ENCODE measurements at regions not wholly inside any gene's neighbourhood (a gene's known extent, or its start where the extent isn't known, plus 50 kb on each side); places are given as distances from the start of the nearest gene placed in this dataset.

DNA sequence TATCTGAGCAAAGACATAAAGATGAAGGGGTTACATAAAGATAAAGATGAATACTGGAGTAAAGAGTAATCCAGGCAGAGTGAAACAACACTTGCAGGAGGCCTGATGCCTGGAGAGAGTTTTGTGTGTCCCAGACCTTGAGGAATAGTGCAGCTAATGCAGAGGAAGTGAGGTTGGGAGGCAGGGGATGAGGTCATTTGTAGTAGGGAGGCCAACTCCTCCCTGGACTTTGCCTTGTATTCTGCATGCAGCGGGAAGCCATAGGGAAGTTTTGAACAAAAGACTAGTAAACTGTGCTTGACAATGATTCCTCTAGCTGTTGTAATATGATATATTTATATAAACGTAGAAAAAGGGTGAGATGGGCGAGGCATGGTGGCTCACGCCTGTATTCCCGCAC lies 356.6 kb downstream of the KCNJ2 start:
- no peaks in the 10 kb centered on the region for H3K4me1 ChIP-seq (ENCODE audit: control insufficient read depth, insufficient read depth, low read length)
- no peak overlapping the region for H3K9ac ChIP-seq (ENCODE audit: low read length)
- no peak overlapping the region for H3K4me3 ChIP-seq (ENCODE audit: low read length)
- H3K36me3 ChIP-seq (ENCODE audit: control insufficient read depth, insufficient read depth, low read length) = no peaks in the 10 kb centered on the region
- no peak overlapping the region for H3K27ac ChIP-seq (ENCODE audit: low read depth, low read length)
- no peaks in the 10 kb centered on the region for H3K27me3 ChIP-seq (ENCODE audit: control insufficient read depth, insufficient read depth, low read length)

DNA sequence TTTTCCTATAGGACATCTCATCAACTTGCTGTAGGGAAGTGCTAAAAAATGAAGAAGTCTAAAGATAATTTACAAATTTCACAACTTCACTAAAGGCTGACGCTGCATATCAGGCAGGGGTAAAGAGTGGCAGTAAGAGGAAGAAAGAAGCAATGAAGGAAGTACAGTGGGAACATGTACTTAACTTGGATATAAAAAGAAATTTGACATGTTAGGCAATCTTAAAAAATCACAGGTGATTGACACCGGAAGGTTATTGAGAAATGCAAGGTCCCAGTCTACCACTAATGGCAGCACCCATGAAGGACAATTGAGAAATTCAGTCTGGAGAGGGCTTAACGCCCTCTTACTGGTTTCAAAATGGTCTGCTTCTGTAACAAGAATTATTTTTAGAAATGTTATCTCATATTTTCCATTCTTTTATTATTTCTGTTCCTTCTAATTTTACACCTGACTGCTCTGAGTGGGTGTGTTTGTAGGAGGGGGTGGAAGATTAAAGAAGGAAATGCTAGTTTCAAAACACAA lies 358.1 kb downstream of the KCNJ2 start:
- Histone ChIP-seq H3K9ac (ENCODE audit: low read length) (no peak overlapping the region), H3K4me1 (ENCODE audit: control insufficient read depth, insufficient read depth, low read length) (no peaks in the 10 kb centered on the region), H3K36me3 (ENCODE audit: control insufficient read depth, insufficient read depth, low read length) (no peaks in the 10 kb centered on the region), H3K27ac (ENCODE audit: low read depth, low read length) (no peak overlapping the region), H3K27me3 (ENCODE audit: control insufficient read depth, insufficient read depth, low read length) (no peaks in the 10 kb centered on the region), H3K4me3 (ENCODE audit: low read length) (no peak overlapping the region)

DNA sequence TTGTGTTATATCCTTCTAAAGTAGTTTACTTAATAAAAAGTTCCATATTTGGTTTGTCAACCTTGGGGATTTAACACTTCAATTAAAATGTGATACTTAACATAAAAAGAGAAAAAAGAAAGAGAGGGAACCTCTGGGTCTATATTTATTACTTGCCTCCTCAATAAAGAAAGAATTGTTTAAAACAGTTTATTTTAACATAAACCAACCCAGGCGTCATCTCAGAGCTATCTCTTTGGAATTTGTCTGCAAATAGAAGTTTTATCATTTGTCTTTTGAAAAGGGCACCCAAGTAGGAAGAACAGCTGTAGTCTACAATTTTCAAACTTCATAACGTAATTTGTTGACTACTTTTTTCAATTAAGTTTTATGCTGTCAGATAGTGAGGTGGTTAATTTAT lies 364.1 kb downstream of the KCNJ2 start:
- H3K9ac ChIP-seq (ENCODE audit: low read length) = no peak overlapping the region
- no peak overlapping the region for H3K27ac ChIP-seq (ENCODE audit: low read depth, low read length)
- no peaks in the 10 kb centered on the region for H3K36me3 ChIP-seq (ENCODE audit: control insufficient read depth, insufficient read depth, low read length)
- no peaks in the 10 kb centered on the region for H3K27me3 ChIP-seq (ENCODE audit: control insufficient read depth, insufficient read depth, low read length)
- no peak overlapping the region for H3K4me3 ChIP-seq (ENCODE audit: low read length)
- no peaks in the 10 kb centered on the region for H3K4me1 ChIP-seq (ENCODE audit: control insufficient read depth, insufficient read depth, low read length)

DNA sequence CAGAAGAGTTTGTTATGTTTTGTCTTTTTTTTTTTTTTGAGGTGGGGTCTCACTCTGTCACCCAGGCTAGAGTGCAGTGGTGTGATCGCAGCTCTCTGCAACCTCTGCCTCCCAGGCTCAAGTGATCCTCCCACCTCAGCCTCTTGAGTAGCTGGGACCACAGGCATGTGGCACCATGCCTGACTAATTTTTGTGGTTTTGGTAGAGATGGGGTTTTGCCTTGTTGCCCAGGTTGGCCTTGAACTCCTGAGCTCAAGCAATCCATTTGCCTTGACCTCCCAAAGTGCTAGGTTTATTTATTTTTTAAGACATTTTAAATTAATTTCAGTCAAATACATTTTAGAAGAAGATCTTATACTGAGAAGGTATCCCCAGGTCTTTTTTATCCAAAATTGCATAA lies 366.7 kb downstream of the KCNJ2 start:
- Histone ChIP-seq H3K9ac (ENCODE audit: low read length) (no peak overlapping the region), H3K27ac (ENCODE audit: low read depth, low read length) (no peak overlapping the region), H3K27me3 (ENCODE audit: control insufficient read depth, insufficient read depth, low read length) (no peaks in the 10 kb centered on the region), H3K4me3 (ENCODE audit: low read length) (no peak overlapping the region), H3K36me3 (ENCODE audit: control insufficient read depth, insufficient read depth, low read length) (no peaks in the 10 kb centered on the region), H3K4me1 (ENCODE audit: control insufficient read depth, insufficient read depth, low read length) (no peaks in the 10 kb centered on the region)

DNA sequence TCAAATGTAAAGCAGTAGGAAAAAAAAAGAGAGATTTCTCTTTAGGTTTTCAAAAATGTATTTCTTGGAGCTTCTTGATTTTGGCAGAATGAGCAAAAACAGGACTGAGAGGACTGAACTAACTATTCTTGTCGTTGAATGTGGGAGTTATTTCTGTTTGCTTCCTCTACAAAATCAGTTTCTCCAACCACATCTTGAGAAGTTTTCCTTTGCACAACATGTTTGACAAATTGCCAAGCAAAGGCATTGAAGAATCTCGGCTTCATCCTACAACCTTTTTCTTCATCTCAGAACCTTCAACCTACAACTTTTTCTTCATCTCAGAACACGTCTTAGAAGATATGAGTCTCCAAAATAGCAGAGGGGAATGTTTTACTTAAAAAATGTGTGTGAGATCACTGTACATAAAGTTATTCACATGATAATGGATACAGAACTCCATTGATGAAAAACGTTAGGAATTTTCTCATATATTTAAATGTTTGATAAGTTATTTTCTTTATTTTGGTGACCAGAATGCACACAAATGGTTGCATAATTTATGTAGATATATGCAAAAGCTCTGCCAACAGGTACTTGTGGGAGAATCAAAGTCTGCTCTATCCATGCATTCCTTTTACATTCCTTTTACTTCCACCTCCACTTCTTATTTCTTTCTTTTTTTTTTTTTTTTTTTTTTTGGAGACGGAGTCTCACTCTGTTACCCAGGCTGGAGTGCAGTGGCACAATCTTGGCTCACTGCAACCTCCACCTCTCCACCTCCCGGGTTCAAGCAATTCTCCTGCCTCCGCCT lies 370.0 kb downstream of the KCNJ2 start:
- Histone ChIP-seq H3K9ac (ENCODE audit: low read length) (no peak overlapping the region), H3K27ac (ENCODE audit: low read depth, low read length) (no peak overlapping the region), H3K4me1 (ENCODE audit: control insufficient read depth, insufficient read depth, low read length) (no peaks in the 10 kb centered on the region), H3K27me3 (ENCODE audit: control insufficient read depth, insufficient read depth, low read length) (no peaks in the 10 kb centered on the region), H3K36me3 (ENCODE audit: control insufficient read depth, insufficient read depth, low read length) (no peaks in the 10 kb centered on the region), H3K4me3 (ENCODE audit: low read length) (no peak overlapping the region)

DNA sequence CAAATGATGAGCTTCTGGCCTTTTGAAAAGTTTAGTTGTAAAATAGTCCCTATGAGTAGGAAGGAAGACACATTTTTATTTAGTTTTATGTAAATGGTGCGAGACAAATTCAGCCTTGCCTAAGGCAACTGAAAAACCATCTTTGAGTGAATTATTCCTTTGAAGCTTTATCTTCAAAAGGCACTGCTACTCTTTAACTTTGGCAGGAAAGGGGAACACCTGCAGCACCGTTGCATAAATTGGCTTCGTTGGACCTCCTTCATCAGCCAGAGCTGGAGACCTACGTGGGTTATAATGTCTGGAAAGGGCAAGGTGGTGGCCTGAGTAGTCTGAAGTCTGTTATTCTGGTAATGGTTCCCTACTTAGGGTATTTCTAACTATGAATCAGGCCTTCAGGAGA lies 373.5 kb downstream of the KCNJ2 start:
- no peak overlapping the region for H3K9ac ChIP-seq (ENCODE audit: low read length)
- H3K27ac ChIP-seq (ENCODE audit: low read depth, low read length) = no peak overlapping the region
- H3K27me3 ChIP-seq (ENCODE audit: control insufficient read depth, insufficient read depth, low read length) = no peaks in the 10 kb centered on the region
- H3K36me3 ChIP-seq (ENCODE audit: control insufficient read depth, insufficient read depth, low read length) = no peaks in the 10 kb centered on the region
- H3K4me1 ChIP-seq (ENCODE audit: control insufficient read depth, insufficient read depth, low read length) = no peaks in the 10 kb centered on the region
- no peak overlapping the region for H3K4me3 ChIP-seq (ENCODE audit: low read length)

DNA sequence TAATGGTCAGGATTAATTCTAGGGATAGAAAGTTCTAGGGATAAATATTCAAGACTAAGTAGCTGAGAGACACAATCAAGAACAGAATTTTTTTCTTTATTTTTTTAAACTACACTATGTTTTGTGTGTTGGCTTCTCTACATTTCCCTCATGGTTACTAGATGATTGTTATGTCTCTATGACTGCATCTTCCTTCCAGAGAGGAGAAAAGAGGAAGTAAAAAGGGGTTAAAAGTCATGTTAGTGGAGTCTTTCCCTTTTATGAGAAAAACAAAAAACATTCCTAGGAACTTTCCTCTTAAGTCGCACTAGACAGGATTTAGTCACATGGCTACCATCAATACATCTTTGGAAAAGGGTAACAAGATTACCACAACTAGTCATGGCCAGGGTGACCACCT lies 375.0 kb downstream of the KCNJ2 start:
- H3K36me3 ChIP-seq (ENCODE audit: control insufficient read depth, insufficient read depth, low read length) = no peaks in the 10 kb centered on the region
- no peak overlapping the region for H3K27ac ChIP-seq (ENCODE audit: low read depth, low read length)
- H3K4me3 ChIP-seq (ENCODE audit: low read length) = no peak overlapping the region
- no peaks in the 10 kb centered on the region for H3K27me3 ChIP-seq (ENCODE audit: control insufficient read depth, insufficient read depth, low read length)
- H3K9ac ChIP-seq (ENCODE audit: low read length) = no peak overlapping the region
- no peaks in the 10 kb centered on the region for H3K4me1 ChIP-seq (ENCODE audit: control insufficient read depth, insufficient read depth, low read length)

DNA sequence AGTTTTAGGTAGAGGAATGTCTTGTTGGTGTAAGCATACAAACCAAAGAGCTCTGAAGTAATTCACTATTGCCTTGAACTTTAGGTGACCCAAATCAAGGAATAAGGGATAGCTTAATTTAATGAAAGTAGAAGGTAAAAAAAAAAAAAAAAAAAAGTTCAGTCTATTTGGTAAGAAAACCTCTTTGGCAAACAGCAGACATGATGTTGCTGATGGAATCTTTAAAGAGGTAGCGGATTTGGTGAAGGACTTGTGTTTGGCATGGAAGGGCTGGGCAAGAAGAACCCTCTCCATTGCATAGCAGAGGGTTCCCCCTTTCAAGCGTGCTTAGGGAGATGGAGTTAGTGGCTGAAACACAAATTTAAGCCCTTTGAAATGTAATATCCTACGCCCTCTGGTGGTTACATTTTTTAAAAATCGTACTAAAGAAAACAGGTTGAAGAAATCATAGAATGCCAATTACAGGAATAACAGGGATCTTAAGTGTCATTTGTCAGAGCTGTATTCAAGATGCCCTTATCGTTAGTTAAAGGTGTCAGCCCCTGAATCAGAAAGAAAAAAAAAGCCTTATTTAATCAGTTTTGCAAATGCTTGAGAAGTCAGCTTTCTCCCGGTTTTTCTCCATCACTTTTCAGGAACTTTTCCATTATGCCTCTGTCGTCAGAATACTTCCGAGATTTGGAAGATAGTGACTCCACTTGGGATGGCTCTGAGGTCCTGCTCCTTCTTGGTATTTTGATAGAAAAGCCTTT lies 383.1 kb downstream of the KCNJ2 start:
- H3K4me1 ChIP-seq (ENCODE audit: control insufficient read depth, insufficient read depth, low read length) = no peaks in the 10 kb centered on the region
- H3K4me3 ChIP-seq (ENCODE audit: low read length) = no peak overlapping the region
- H3K27me3 ChIP-seq (ENCODE audit: control insufficient read depth, insufficient read depth, low read length) = no peaks in the 10 kb centered on the region
- H3K9ac ChIP-seq (ENCODE audit: low read length) = no peak overlapping the region
- H3K27ac ChIP-seq (ENCODE audit: low read depth, low read length) = no peak overlapping the region
- no peaks in the 10 kb centered on the region for H3K36me3 ChIP-seq (ENCODE audit: control insufficient read depth, insufficient read depth, low read length)

DNA sequence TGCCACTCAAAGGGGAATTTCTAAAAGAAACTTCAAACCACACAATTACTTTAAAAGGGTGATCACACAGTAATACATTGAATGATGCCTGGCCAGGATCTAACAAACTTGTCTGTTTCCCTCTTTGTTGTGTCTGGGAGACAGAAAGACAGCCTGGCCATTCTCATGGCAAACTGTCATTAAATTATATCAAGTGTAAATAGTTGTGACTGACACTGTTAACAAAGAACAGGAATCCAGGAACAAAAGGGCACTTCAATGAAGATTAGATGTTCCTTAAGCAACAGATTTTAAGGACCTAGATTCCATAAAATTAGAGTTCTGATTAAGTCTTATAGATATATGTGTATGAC lies 383.6 kb downstream of the KCNJ2 start:
- H3K4me1 ChIP-seq (ENCODE audit: control insufficient read depth, insufficient read depth, low read length) = no peaks in the 10 kb centered on the region
- H3K9ac ChIP-seq (ENCODE audit: low read length) = no peak overlapping the region
- no peak overlapping the region for H3K27ac ChIP-seq (ENCODE audit: low read depth, low read length)
- no peaks in the 10 kb centered on the region for H3K36me3 ChIP-seq (ENCODE audit: control insufficient read depth, insufficient read depth, low read length)
- no peak overlapping the region for H3K4me3 ChIP-seq (ENCODE audit: low read length)
- H3K27me3 ChIP-seq (ENCODE audit: control insufficient read depth, insufficient read depth, low read length) = no peaks in the 10 kb centered on the region

DNA sequence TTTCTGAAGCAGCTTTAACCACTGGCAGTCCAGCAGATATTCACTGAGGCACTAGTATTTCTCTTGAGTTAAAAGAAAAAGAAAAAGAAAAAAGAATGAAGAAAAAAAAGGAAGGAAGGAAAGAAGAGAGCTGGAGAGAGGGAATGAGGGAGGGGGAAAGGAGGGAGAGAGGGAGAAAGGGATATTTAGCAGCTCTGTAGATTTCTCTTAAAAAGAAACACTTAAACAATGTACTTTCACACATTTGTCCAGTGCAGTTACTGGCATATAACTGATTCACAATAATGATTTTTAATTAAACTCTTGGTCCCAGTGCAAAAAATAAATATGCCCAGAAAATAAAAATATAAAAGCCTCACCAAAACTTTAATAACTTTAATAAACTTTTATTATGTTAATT lies 386.4 kb downstream of the KCNJ2 start:
- Histone ChIP-seq H3K4me3 (ENCODE audit: low read length) (no peak overlapping the region), H3K27me3 (ENCODE audit: control insufficient read depth, insufficient read depth, low read length) (no peaks in the 10 kb centered on the region), H3K36me3 (ENCODE audit: control insufficient read depth, insufficient read depth, low read length) (no peaks in the 10 kb centered on the region), H3K9ac (ENCODE audit: low read length) (no peak overlapping the region), H3K4me1 (ENCODE audit: control insufficient read depth, insufficient read depth, low read length) (no peaks in the 10 kb centered on the region), H3K27ac (ENCODE audit: low read depth, low read length) (no peak overlapping the region)

DNA sequence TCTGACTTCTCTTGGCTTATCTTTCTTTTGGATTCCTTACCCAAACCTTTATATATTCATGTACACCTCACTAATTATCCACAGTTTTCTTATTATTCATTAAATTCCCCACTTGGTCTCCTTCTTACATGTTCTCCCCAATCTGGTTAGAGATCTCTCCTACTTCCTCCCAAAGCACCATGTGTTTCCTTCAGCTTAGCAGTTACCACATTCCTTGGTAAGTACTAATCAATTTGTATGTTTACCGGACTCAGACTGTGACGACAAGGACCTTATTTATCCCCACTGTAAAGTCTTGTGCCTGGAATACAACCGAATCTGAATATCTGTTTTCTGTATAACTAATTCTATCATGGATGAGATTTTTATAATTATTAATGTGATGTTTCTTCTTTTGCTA lies 389.5 kb downstream of the KCNJ2 start:
- H3K27ac ChIP-seq (ENCODE audit: low read depth, low read length) = no peak overlapping the region
- no peaks in the 10 kb centered on the region for H3K36me3 ChIP-seq (ENCODE audit: control insufficient read depth, insufficient read depth, low read length)
- no peaks in the 10 kb centered on the region for H3K4me1 ChIP-seq (ENCODE audit: control insufficient read depth, insufficient read depth, low read length)
- no peak overlapping the region for H3K4me3 ChIP-seq (ENCODE audit: low read length)
- no peaks in the 10 kb centered on the region for H3K27me3 ChIP-seq (ENCODE audit: control insufficient read depth, insufficient read depth, low read length)
- H3K9ac ChIP-seq (ENCODE audit: low read length) = no peak overlapping the region

DNA sequence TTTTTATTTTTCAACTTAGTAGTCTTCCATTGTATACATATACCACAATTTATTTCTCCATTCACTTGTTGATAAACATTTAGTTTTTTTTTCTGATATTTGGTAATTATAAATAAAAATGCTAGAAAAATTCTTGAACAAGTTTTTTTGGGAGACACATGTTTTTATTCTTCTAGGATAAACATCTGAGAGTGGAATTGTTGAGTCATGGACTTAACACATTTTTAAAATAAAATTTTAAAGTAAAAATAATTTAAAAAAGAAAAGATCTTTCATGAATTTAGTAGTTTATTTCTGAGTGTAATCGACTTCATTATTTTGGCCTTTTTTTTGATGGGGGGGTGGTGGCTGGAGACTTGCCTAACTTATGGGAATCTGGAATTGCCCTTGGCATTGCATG lies 391.1 kb downstream of the KCNJ2 start:
- no peaks in the 10 kb centered on the region for H3K27me3 ChIP-seq (ENCODE audit: control insufficient read depth, insufficient read depth, low read length)
- no peak overlapping the region for H3K9ac ChIP-seq (ENCODE audit: low read length)
- H3K4me1 ChIP-seq (ENCODE audit: control insufficient read depth, insufficient read depth, low read length) = no peaks in the 10 kb centered on the region
- H3K27ac ChIP-seq (ENCODE audit: low read depth, low read length) = no peak overlapping the region
- H3K36me3 ChIP-seq (ENCODE audit: control insufficient read depth, insufficient read depth, low read length) = no peaks in the 10 kb centered on the region
- no peak overlapping the region for H3K4me3 ChIP-seq (ENCODE audit: low read length)

DNA sequence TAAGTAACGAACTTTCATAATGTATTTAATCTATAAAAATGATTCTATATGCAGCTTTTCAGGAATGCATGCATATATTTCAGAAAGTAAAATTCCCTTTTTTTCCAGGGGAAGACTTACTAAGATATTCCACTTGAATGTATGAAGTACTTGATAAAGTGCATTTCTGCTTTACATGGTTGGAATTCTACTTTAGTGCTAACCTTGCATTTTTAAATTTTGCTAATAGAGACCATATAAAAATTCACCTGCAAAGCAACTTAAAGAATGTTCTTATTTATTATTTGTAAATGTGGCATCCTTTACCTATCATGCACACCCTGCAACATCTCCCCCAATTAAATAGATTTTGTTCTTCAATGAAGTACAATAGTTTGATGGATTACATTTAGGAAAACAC lies 392.8 kb downstream of the KCNJ2 start:
- Histone ChIP-seq H3K27ac (ENCODE audit: low read depth, low read length) (no peak overlapping the region), H3K9ac (ENCODE audit: low read length) (no peak overlapping the region), H3K36me3 (ENCODE audit: control insufficient read depth, insufficient read depth, low read length) (no peaks in the 10 kb centered on the region), H3K4me1 (ENCODE audit: control insufficient read depth, insufficient read depth, low read length) (no peaks in the 10 kb centered on the region), H3K4me3 (ENCODE audit: low read length) (no peak overlapping the region), H3K27me3 (ENCODE audit: control insufficient read depth, insufficient read depth, low read length) (no peaks in the 10 kb centered on the region)
